IMR-90 (cell line): ENCODE measurements at regions not wholly inside any gene's neighbourhood (a gene's known extent, or its start where the extent isn't known, plus 50 kb on each side); places are given as distances from the start of the nearest gene placed in this dataset.
A peak's percentile ranks its signal among the peaks of the same experiment; 100 is the strongest.

Source experiments
- ATAC-seq: fragments of 200-7000 bp; cut with Tn5 transposase; 2 replicates; pipeline ENCODE4 v1.9.1; 2020; ENCODE audit warnings: low read depth, mild to moderate bottlenecking, moderate library complexity
- BruUV-seq: library from RNA; stranded (reverse); fragments of 400-500 nt; replicated peaks from 2 replicates; lab custom pipeline; 2021; lab: Mats Ljungman, UMichigan
- CTCF ChIA-PET: fragments of 300-600 bp; formaldehyde crosslinking; extraction: SDS; loops from one replicate; lab custom pipeline; 2021; ENCODE audit warnings: antibody characterized with exemption; lab: Yijun Ruan, JAX
- POLR2A ChIA-PET: fragments of 300-600 bp; sonication (Branson Sonifier 250); formaldehyde crosslinking; loops from one replicate; lab custom pipeline; 2022; ENCODE audit warnings: antibody characterized with exemption; ENCODE audit not compliant: unreplicated experiment; lab: Charles Lee
- DNase-seq: peaks from one replicate; pipeline ENCODE4 v3.0.0; 2013
- H2AFZ ChIP-seq: replicated peaks from 2 replicates; pipeline ENCODE3; 2013; ENCODE audit warnings: low read length, mild to moderate bottlenecking; ENCODE audit not compliant: poor library complexity
- H2AK5ac ChIP-seq: 2 replicates; pipeline ENCODE4 v1.6.1; 2013; ENCODE audit warnings: low read depth, low read length, inconsistent platforms
- H2AK9ac ChIP-seq: replicated peaks from 2 replicates; pipeline ENCODE3; 2013; ENCODE audit warnings: mild to moderate bottlenecking, low read depth, low read length, moderate library complexity; ENCODE audit not compliant: poor library complexity
- H2BK120ac ChIP-seq: 2 replicates; pipeline ENCODE4 v1.6.1; 2013; ENCODE audit warnings: low read depth, low read length, inconsistent platforms
- H2BK15ac ChIP-seq: 3 replicates; pipeline ENCODE4 v1.6.1; 2013; ENCODE audit warnings: low read depth, low read length, inconsistent platforms
- H2BK20ac ChIP-seq: 2 replicates; pipeline ENCODE4 v1.6.1; 2013; ENCODE audit warnings: low read depth, mild to moderate bottlenecking, inconsistent platforms, low read length, moderate library complexity
- H2BK5ac ChIP-seq: 2 replicates; pipeline ENCODE4 v1.6.1; 2013; ENCODE audit warnings: mild to moderate bottlenecking, low read depth, low read length, inconsistent platforms; ENCODE audit not compliant: poor library complexity, severe bottlenecking
- H3K14ac ChIP-seq: replicated peaks from 2 replicates; pipeline ENCODE4 v1.6.1; 2013; ENCODE audit warnings: low read depth, low read length, inconsistent platforms
- H3K18ac ChIP-seq: 2 replicates; pipeline ENCODE4 v1.6.1; 2013; ENCODE audit warnings: low read depth, low read length, control low read depth
- H3K23ac ChIP-seq: 2 replicates; pipeline ENCODE4 v1.6.1; 2013; ENCODE audit warnings: low read depth, low read length, inconsistent platforms
- H3K27ac ChIP-seq: 2 replicates; pipeline ENCODE4 v1.5.1; 2013; ENCODE audit warnings: mild to moderate bottlenecking, control low read depth, low read length; ENCODE audit not compliant: insufficient read depth
- H3K27me3 ChIP-seq: 2 replicates; pipeline ENCODE4 v1.6.1; 2013; ENCODE audit warnings: low read length; ENCODE audit not compliant: control insufficient read depth, insufficient read depth
- H3K36me3 ChIP-seq: 2 replicates; pipeline ENCODE4 v1.6.1; 2013; ENCODE audit warnings: low read length, mixed read lengths; ENCODE audit not compliant: control insufficient read depth, insufficient read depth
- H3K4ac ChIP-seq: 2 replicates; pipeline ENCODE4 v1.6.1; 2013; ENCODE audit warnings: low read depth, low read length, inconsistent platforms
- H3K4me1 ChIP-seq: 2 replicates; pipeline ENCODE4 v1.6.1; 2013; ENCODE audit warnings: low read length, mixed read lengths; ENCODE audit not compliant: control insufficient read depth, insufficient read depth
- H3K4me2 ChIP-seq: 2 replicates; pipeline ENCODE4 v1.6.1; 2013; ENCODE audit warnings: low read depth, mild to moderate bottlenecking, control low read depth, low read length, moderate library complexity
- H3K4me3 ChIP-seq: 2 replicates; pipeline ENCODE4 v1.5.1; 2013; ENCODE audit warnings: low read depth, mild to moderate bottlenecking, control low read depth, low read length, moderate library complexity; ENCODE audit not compliant: insufficient read depth
- H3K56ac ChIP-seq: 2 replicates; pipeline ENCODE4 v1.6.1; 2013; ENCODE audit warnings: low read length, inconsistent platforms; ENCODE audit not compliant: insufficient read depth; ENCODE audit errors: extremely low read depth
- H3K79me1 ChIP-seq, 2 experiments: 2 replicates each; pipeline ENCODE4 v1.6.1; 2013; ENCODE audit warnings: low read length in 2 of 2, inconsistent platforms in 1 of 2, low read depth in 1 of 2
- H3K9ac ChIP-seq: 2 replicates; pipeline ENCODE4 v1.6.1; 2013; ENCODE audit warnings: low read depth, low read length, control low read depth
- H3K9me1 ChIP-seq: 2 replicates; pipeline ENCODE4 v1.6.1; 2013; ENCODE audit warnings: low read length, inconsistent platforms; ENCODE audit not compliant: insufficient read depth
- H3K9me3 ChIP-seq: 2 replicates; pipeline ENCODE4 v1.6.1; 2013; ENCODE audit warnings: low read length; ENCODE audit not compliant: control insufficient read depth, insufficient read depth
- H4K20me1 ChIP-seq: 2 replicates; pipeline ENCODE4 v1.6.1; 2013; ENCODE audit warnings: low read length, inconsistent platforms; ENCODE audit not compliant: insufficient read depth
- H4K5ac ChIP-seq: 2 replicates; pipeline ENCODE4 v1.6.1; 2013; ENCODE audit warnings: mild to moderate bottlenecking, low read depth, low read length, control low read depth
- H4K8ac ChIP-seq, 2 experiments: 2 replicates each; pipeline ENCODE4 v1.6.1; 2013; ENCODE audit warnings: low read depth in 2 of 2, low read length in 2 of 2, control low read depth in 1 of 2, inconsistent platforms in 1 of 2
- H4K91ac ChIP-seq: 2 replicates; pipeline ENCODE4 v1.6.1; 2013; ENCODE audit warnings: low read depth, low read length, inconsistent platforms; ENCODE audit not compliant: insufficient read depth
- MXI1 ChIP-seq: IDR thresholded peaks from 2 replicates; pipeline ENCODE4 v1.6.1; 2012; ENCODE audit warnings: low read depth, mild to moderate bottlenecking, low read length, moderate library complexity, borderline replicate concordance
- NFE2L2 ChIP-seq: fragments of 150-350 bp; IDR thresholded peaks from 2 replicates; pipeline ENCODE4 v1.6.1; 2016; ENCODE audit warnings: low read depth, mild to moderate bottlenecking, low read length
- RAD21 ChIP-seq: IDR thresholded peaks from 2 replicates; pipeline ENCODE4 v1.6.1; 2012; ENCODE audit warnings: low read length, improper control_type of control experiment
- RCOR1 ChIP-seq: IDR thresholded peaks from 2 replicates; pipeline ENCODE4 v1.6.1; 2012; ENCODE audit warnings: mild to moderate bottlenecking, low read length, improper control_type of control experiment; ENCODE audit not compliant: insufficient replicate concordance
- WGBS, 2 experiments: methylation state at CpG; one replicate each; pipeline versions ENCODE4 v1.1.5 to v1.1.7; 2013; ENCODE audit warnings: missing lambda C conversion rate in 2 of 2; ENCODE audit not compliant: insufficient read length in 1 of 2; ENCODE audit errors: extremely low coverage in 2 of 2; 5-methylcytosine and 5-hydroxymethylcytosine counted together
- dilution Hi-C: fragments of 300-500 bp; cut with HindIII; formaldehyde crosslinking; loops from one replicate; pipeline ENCODE4 v1.14.3; 2018; ENCODE audit warnings: low sequenced_read_pairs; ENCODE audit not compliant: unreplicated experiment
- in situ Hi-C: fragments of 300-500 bp; cut with MboI; formaldehyde crosslinking; loops from 3 replicates; pipeline ENCODE4 v1.14.3; 2019; ENCODE audit warnings: low sequenced_read_pairs, inconsistent platforms, mixed read lengths
- intact Hi-C: fragments of 100-400 bp; cut with micrococcal nuclease; formaldehyde crosslinking; loops from 2 replicates; pipeline ENCODE4 v1.10.0; 2022
- TF ChIP-seq, protein P1 (sequence below): conservative IDR thresholded peaks from 2 replicates; pipeline ENCODE4 v1.5.1; 2012; ENCODE audit warnings: mild to moderate bottlenecking, low read depth, low read length, improper control_type of control experiment
- TF ChIP-seq, protein P2 (sequence below): fragments of 150-350 bp; IDR thresholded peaks from 2 replicates; pipeline ENCODE4 v1.6.1; 2016; ENCODE audit warnings: low read depth, mild to moderate bottlenecking, low read length, moderate library complexity, borderline replicate concordance

DNA sequence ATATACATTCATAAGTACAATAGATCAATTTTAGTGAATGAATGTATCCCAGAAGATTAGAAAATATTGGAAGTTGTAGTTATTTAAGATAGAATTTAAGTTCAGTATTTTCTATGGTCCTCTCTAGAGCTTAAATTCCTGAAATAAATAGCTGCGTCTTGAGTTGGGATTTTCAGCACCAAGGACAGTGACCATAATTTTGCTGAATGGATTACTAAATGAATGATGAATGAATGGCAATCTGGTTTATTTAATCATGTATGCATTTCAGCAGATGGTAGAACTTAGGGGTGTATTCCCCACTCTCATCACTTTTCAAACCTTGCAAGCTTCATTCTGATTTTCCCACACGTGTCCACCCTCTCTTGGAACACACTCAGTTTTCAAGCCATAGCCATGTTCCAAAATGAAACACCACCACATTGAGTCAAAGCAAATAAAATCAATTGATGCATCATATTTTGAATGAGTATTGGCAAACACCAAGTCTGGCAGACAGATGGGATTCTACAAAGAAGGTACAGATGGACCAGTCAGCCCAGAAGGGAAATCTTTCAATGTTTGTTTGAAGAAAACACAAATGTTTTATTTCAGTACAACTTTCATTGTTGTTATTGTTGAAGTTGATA is 362.2 kb upstream of the NXPH2 start:
- H2BK5ac ChIP-seq: no peak overlapping the region
- BruUV-seq: no TSS peak
- no peaks in the 10 kb centered on the region for H3K36me3 ChIP-seq
- no peak overlapping the region for H3K4me3 ChIP-seq
- 0% methylated on average over 1 of the region's 2 CpGs; no CpG with 5 or more reads in 1 of the 2 experiments for WGBS, 2 experiments
- CTCF ChIA-PET: no interaction called here
- ATAC-seq (no peak), DNase-seq (peak; percentile 1)
- H3K4ac ChIP-seq: no peak overlapping the region
- no peak overlapping the region for H2AK9ac ChIP-seq
- H2BK120ac ChIP-seq: no peak overlapping the region
- H3K27ac ChIP-seq: no peak overlapping the region
- in situ Hi-C loops (no loop called here), dilution Hi-C loops (no loop called here), intact Hi-C loops (no loop called here)
- no peaks in the 10 kb centered on the region for H3K79me1 ChIP-seq
- no peak overlapping the region for H4K91ac ChIP-seq
- no peak overlapping the region for H4K8ac ChIP-seq
- H3K14ac ChIP-seq: no peak overlapping the region
- H3K18ac ChIP-seq: no peak overlapping the region
- no peak overlapping the region for H3K4me2 ChIP-seq
- TF ChIP-seq RAD21: no peak
- TF ChIP-seq MXI1: no peak
- TF ChIP-seq RCOR1: no peak
- TF ChIP-seq, protein P1, sequence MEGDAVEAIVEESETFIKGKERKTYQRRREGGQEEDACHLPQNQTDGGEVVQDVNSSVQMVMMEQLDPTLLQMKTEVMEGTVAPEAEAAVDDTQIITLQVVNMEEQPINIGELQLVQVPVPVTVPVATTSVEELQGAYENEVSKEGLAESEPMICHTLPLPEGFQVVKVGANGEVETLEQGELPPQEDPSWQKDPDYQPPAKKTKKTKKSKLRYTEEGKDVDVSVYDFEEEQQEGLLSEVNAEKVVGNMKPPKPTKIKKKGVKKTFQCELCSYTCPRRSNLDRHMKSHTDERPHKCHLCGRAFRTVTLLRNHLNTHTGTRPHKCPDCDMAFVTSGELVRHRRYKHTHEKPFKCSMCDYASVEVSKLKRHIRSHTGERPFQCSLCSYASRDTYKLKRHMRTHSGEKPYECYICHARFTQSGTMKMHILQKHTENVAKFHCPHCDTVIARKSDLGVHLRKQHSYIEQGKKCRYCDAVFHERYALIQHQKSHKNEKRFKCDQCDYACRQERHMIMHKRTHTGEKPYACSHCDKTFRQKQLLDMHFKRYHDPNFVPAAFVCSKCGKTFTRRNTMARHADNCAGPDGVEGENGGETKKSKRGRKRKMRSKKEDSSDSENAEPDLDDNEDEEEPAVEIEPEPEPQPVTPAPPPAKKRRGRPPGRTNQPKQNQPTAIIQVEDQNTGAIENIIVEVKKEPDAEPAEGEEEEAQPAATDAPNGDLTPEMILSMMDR: no peak
- no peak for TF ChIP-seq NFE2L2
- TF ChIP-seq, protein P2, sequence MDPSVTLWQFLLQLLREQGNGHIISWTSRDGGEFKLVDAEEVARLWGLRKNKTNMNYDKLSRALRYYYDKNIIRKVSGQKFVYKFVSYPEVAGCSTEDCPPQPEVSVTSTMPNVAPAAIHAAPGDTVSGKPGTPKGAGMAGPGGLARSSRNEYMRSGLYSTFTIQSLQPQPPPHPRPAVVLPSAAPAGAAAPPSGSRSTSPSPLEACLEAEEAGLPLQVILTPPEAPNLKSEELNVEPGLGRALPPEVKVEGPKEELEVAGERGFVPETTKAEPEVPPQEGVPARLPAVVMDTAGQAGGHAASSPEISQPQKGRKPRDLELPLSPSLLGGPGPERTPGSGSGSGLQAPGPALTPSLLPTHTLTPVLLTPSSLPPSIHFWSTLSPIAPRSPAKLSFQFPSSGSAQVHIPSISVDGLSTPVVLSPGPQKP: no peak
- H3K4me1 ChIP-seq: no peaks in the 10 kb centered on the region
- no peak overlapping the region for H2AK5ac ChIP-seq
- no peaks in the 10 kb centered on the region for H4K20me1 ChIP-seq
- H3K23ac ChIP-seq: no peak overlapping the region
- H2AFZ ChIP-seq: no peak overlapping the region
- no peak overlapping the region for H2BK15ac ChIP-seq
- POLR2A ChIA-PET: no interaction called here
- no peak overlapping the region for H3K56ac ChIP-seq
- no peaks in the 10 kb centered on the region for H3K9me1 ChIP-seq
- no peak overlapping the region for H2BK20ac ChIP-seq
- no peak overlapping the region for H3K9ac ChIP-seq
- H3K9me3 ChIP-seq: no peaks in the 10 kb centered on the region
- no peaks in the 10 kb centered on the region for H3K27me3 ChIP-seq
- H4K5ac ChIP-seq: no peak overlapping the region
